Tongue (tissue), 1 donor: ENCODE measurements at regions not wholly inside any gene's neighbourhood (a gene's known extent, or its start where the extent isn't known, plus 50 kb on each side); places are given as distances from the start of the nearest gene placed in this dataset.

Experiments used
- DNase-seq: peaks from one replicate; pipeline ENCODE4 v3.0.0-alpha.2; 2015

- no peak for DNase-seq
These were observed 260.8 kb upstream of the NAV3 start for GRCh38 chr12:77569876-77570275.

- no peak for DNase-seq
These were observed 270.0 kb upstream of the NAV3 start for GRCh38 chr12:77560714-77561113.

- DNase-seq: no peak
These were observed 271.2 kb upstream of the NAV3 start for GRCh38 chr12:77559400-77560074.

GRCh38 chr12:77555074-77555473, 275.6 kb upstream of the NAV3 start:
- no peak for DNase-seq

- no peak for DNase-seq
These were observed 276.6 kb upstream of the NAV3 start for GRCh38 chr12:77553976-77554619.

GRCh38 chr12:77549383-77550128, 281.1 kb upstream of the NAV3 start:
- no peak for DNase-seq

- DNase-seq: no peak
These were observed 281.9 kb upstream of the NAV3 start for GRCh38 chr12:77548797-77549196.

GRCh38 chr12:77540097-77540496, 290.6 kb upstream of the NAV3 start:
- no peak for DNase-seq

- no peak for DNase-seq
These were observed 293.0 kb upstream of the NAV3 start for GRCh38 chr12:77537663-77538062.

GRCh38 chr12:77535734-77536133, 295.0 kb upstream of the NAV3 start:
- no peak for DNase-seq

- DNase-seq: no peak
These were observed 298.8 kb upstream of the NAV3 start for GRCh38 chr12:77531912-77532311.

- no peak for DNase-seq
These were observed 308.4 kb upstream of the NAV3 start for GRCh38 chr12:77522247-77522646.

- DNase-seq: no peak
These were observed 309.1 kb upstream of the NAV3 start for GRCh38 chr12:77521508-77522115.

- peak; percentile 2 for DNase-seq
These were observed 316.2 kb upstream of the NAV3 start for GRCh38 chr12:77514511-77514910.

- no peak for DNase-seq
These were observed 319.7 kb upstream of the NAV3 start for GRCh38 chr12:77510985-77511384.

- no peak for DNase-seq
These were observed 326.2 kb upstream of the NAV3 start for GRCh38 chr12:77504466-77504865.

- no peak for DNase-seq
These were observed 330.6 kb upstream of the NAV3 start for GRCh38 chr12:77500089-77500488.

GRCh38 chr12:77497647-77498046, 333.0 kb upstream of the NAV3 start:
- no peak for DNase-seq

GRCh38 chr12:77496714-77497113, 334.0 kb upstream of the NAV3 start:
- no peak for DNase-seq

GRCh38 chr12:77494296-77494695, 336.4 kb upstream of the NAV3 start:
- no peak for DNase-seq

GRCh38 chr12:77493302-77494168, 337.2 kb upstream of the NAV3 start:
- DNase-seq: no peak

GRCh38 chr12:77492536-77492935, 338.2 kb upstream of the NAV3 start:
- no peak for DNase-seq
